Transverse colon (tissue), 3 donors: ENCODE measurements at regions not wholly inside any gene's neighbourhood (a gene's known extent, or its start where the extent isn't known, plus 50 kb on each side); places are given as distances from the start of the nearest gene placed in this dataset.

Experiments
- CTCF ChIP-seq, 5 experiments: fragments of 200-600 bp in 3 of 5; fragments of 450-650 bp in 2 of 5; sonication (generic) in 3 of 5; IDR thresholded peaks; 1 replicate in 2 of 5; 2 replicates in 3 of 5; pipeline ENCODE4 v1.5.1; 2016 to 2017; ENCODE audit warnings: antibody characterized with exemption in 5 of 5, inconsistent platforms in 3 of 5, mild to moderate bottlenecking in 2 of 5, moderate library complexity in 1 of 5
- POLR2A ChIP-seq: fragments of 450-650 bp; IDR thresholded peaks from one replicate; pipeline ENCODE4 v1.6.1; 2016; ENCODE audit warnings: antibody characterized with exemption, mild to moderate bottlenecking, moderate library complexity

GRCh38 chr3:26498271-26498670 lies 124.3 kb upstream of the LRRC3B start:
- no peak for TF ChIP-seq CTCF (IDR thresholded peaks at IDR 0.05)
- TF ChIP-seq POLR2A: no peak
